ENCODE measurements at regions not wholly inside any gene's neighbourhood (a gene's known extent, or its start where the extent isn't known, plus 50 kb on each side); places are given as distances from the start of the nearest gene placed in this dataset.

GRCh38 chr5:98360548-98360947, 412.9 kb upstream of the RGMB start:
- TF ChIP-seq POLR2A (IDR thresholded peaks at IDR 0.05; ENCODE audit: low read depth, low read length) (no peak), TAF1 (IDR thresholded peaks at IDR 0.05; ENCODE audit: low read depth, low read length) (no peak), SPI1 (IDR thresholded peaks at IDR 0.05; ENCODE audit: low read depth, low read length) (no peak), POU2F2 (IDR thresholded peaks at IDR 0.05; ENCODE audit: low read depth, low read length) (no peak), POLR2AphosphoS5 (IDR thresholded peaks at IDR 0.05; ENCODE audit: low read depth, low read length) (no peak)
